NCI-H1436 (cell line): ENCODE measurements at regions not wholly inside any gene's neighbourhood (a gene's known extent, or its start where the extent isn't known, plus 50 kb on each side); places are given as distances from the start of the nearest gene placed in this dataset.
A peak's percentile ranks its signal among the peaks of the same experiment; 100 is the strongest.
"Not testable (repeated sequence)": the region's sequence is repeated elsewhere in the genome, so short reads cannot be mapped to it uniquely, and the experiment has no call there.

Experiments used
- DNase-seq: peaks from one replicate; lab custom pipeline; 2025; lab: John Stamatoyannopoulos, UW

DNA sequence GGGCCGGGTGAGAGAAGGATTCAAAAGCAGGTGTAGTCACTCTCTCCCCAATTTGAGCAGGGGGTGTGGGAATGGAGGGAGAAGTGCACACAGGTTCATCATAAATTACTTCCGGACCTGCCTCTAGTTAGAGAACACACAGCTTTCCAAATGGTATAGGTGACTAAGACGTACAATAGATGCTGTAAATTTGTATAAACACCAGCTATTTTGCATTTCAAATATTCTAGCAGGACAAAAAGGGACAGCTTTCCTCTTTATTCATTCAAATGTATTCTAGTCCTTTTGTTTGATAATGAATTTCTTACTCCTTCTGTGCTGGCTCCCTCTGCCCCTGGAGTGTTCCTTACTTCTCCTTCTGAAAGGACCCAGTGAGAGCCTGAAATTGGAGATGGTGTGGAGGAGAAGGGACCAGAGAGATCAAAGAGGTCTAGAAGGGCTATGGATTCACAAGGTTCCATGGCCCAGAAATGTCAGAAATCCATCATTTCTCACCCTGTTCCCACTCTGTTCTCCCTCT is 53.2 kb upstream of the SH3BP4 start:
- DNase-seq, result no peak

DNA sequence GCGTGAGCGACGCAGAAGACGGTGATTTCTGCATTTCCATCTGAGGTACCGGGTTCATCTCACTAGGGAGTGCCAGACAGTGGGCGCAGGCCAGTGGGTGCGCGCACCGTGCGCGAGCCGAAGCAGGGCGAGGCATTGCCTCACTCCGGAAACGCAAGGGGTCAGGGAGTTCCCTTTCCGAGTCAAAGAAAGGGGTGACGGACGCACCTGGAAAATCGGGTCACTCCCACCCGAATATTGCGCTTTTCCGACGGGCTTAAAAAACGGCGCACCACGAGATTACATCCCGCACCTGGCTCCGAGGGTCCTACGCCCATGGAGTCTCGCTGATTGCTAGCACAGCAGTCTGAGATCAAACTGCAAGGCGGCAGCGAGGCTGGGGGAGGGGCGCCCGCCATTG is 63.4 kb upstream of the SH3BP4 start:
- DNase-seq, result not testable (repeated sequence)

DNA sequence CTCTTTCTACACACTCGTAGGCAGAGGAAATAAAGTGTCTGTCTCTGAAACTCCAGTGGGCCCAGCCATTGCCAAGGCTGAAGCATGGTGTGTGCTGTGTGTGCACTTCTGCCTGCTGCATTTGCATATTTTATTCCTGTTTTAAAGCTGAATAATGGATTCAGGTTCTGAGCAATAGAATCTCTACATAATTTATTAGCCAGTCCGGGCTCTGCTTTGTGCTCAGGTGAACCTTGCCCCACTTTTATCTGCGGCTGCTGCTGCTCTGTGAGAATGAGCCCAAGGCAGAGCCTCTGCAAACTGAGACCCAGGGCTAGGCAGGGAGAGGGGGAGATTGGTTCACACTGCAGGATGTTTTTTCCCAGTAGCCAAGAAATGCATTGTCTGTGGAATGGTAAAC is 64.6 kb upstream of the SH3BP4 start:
- DNase-seq, result no peak

DNA sequence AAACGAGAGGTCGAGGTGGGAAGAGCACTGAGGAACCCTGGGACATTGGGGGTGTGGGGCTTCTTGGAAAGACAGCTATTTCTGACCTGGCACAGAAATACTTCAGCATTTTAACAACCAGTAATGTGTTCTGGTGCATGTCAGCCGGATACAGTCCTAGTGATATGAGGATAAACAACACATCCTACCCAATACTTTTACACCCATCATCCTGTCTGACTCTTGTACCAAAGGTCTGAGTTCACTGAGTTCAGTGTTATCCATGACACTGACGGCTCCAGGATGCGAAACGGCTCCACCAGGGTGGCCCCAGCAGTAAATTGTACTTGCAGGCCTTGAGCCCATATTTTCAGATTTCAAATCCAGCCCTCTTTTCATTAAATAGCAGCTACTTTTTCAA is 65.9 kb upstream of the SH3BP4 start:
- no peak for DNase-seq

DNA sequence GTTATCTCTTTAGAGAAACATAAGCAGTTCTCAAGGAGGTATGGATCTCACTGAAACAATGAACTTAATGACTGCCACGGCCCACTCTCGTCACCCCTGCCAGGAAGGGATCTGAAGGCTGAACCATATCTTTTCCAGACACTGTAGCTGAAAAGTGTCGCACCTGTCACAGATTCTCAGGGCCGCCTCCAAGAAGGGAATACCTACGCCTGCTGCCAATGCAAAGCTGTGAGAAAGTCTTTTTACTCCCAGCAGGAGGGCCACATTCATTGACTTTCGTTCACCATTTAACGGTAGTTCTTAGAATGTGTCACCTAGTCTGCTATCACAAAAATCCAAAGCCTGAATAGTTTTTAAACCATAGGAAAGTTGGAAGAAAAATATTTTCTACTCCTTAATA is 66.7 kb upstream of the SH3BP4 start:
- no peak for DNase-seq

DNA sequence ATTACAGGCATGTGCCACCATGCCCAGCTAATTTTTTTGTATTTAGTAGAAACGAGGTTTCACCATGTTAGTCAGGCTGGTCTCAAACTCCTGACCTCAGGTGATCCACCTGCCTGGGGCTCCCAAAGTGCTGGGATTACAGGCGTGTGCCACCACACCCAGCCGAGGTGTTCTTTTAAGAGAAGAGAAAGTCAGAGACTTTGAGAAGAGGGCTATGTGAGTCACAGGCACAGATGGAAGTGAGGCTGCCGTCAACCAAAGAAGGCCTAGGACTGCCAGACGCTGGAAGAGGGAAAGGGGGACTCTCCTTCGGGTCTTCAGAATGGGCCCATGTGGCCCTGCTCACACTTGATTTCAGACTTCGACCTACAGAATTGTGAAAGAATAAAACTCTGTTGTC is 67.2 kb upstream of the SH3BP4 start:
- no peak for DNase-seq

DNA sequence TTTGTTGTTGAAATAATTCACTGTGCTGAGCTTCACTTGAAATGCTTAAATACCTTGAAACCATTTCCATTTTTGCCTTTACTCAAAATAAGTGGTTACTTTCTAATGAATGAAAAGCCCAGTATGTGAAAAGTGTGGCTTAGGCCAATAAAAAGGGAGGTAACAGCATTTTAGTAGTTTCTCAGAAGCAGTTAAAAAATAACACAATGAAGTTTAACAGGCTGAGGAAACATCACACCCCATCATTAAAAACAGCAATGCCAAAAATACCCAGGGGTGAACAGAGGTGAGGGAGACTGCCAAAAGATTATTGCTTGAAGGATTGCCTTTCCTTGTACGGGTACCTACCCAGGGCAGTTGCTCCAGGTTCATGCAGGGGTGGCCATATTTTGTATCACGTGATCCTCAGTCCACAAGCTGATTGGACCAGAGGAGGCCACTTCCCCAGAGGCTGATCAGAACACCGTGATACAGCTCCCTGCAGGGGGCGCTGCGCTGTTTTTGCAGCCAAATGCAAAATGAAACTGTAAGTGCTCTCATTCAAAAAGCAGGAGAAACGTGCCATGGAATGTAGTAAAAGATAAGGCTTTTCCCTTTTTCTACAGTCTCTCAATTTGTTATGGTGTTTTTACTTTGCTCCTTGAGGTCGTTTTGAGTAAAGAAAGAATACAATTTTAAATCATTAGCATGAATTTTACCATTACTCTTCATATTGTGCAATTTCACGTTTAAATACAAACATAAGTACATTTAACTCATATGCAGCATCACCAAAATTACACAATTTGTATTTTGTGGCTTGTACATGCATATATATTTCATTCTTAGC is 70.2 kb upstream of the SH3BP4 start:
- DNase-seq, result peak; percentile 81

DNA sequence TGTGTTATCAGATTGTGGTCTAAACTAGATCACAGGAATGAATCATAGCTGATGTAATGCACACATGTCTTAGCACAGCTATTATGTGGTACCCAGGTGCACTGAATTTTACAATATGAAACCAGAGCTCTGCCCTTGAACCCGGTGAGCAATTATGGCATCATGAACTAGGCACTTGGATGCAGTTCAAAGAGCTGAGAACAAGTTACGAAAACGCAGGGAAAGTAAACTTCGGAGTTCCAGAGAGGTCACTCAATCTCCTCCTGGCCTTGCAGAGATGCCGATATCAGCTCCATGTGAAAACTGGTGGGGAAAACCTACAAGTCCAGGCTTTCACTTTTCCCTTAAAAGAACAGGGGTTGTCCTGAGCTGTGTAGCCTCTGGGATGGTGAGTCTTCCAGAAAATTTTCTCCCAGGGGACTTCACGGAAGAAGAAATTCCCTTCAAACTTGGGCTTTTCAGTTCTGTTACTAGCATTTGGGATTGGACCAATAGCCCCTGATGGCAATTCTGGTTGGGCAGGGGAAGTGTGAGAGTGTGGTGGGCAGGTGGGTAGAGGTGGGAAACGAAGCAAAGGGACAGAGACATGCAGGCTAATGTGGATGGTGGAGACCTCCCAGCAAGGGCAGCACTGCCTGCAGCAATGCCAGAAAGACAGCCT is 71.1 kb upstream of the SH3BP4 start:
- no peak for DNase-seq

DNA sequence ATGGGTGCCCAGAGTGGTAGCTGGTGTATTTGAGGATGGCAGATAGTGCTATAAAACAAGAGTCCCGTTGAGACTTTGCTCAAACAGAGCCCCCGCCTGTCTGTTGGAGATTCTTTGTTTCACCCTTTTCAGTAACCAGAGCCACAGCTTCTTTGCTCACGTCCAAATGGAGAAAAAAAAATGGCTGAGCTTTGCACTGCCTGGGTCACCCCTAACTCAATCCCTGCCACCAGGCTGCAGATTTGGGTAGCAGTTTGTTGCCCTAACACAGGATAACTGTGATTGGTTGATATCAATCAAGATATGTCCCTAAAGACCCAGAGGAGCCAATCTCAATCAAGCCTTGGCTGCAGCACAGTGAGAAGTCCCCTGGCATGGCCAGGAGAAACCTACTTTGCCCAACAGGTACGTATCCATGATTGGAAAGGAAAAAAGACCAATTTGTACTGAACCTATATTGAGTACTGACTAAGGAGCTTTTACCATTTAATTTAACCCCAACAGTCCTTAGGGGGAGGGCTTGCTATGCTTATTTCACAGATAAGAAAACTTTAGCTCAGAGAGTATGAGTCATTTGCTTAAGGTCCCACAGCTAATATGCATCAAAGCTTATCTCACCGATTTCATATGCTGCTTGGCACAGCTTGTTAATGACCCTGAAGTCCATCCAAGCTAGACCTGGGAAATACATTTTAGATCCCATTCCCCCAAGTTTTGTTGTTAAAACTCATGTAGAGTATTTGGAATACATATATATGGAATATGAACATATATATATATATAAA is 72.0 kb upstream of the SH3BP4 start:
- no peak for DNase-seq

DNA sequence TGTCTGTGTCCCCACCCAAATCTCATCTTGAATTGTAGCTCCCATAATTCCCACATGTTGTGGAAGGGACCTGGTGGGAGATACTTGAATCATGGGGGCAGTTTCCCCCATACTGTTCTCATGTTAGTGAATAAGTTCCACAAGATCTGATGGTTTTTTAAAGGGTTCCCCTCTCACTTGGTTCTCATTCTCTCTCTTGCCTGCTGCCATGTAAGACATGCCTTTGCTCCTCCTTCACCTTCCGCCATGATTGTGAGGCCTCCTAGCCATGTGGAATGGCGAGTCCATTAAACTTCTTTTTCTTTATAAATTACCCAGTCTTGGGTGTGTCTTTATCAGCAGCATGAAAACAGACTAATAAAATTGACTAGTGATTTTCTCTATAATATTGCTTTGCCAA is 75.2 kb upstream of the SH3BP4 start:
- not testable (repeated sequence) for DNase-seq

DNA sequence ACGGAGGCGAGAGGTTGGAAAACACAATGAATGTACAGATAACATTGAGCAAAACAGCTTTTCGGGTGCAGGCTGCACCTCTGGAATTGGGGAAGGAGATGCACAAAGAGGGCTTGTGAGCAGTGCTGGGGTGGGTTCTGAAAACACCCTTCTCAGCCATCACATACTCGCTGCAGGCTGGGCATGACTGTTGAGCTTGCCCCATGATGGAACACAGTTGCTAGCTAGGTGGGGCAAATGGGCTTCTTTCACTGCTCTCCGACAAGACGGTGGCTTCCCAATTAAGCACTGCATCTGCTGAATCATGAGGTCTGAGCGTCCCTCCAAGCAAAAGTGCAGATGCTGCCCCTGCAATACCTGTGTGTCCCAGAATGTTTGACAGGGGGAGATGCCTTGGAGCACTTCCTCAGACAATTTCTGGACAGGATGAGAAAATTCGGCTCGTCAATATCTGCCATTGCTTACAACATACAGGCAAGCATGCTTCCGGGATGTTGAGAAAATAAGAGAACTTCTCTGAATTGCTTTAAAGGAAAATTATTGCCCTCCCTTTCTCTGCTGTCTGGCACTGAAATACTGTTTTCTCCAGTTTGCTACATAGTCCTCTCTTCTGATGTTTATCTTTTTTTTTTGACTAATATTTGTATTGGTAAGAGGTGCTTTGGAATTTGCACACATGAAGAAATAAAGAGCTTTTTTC is 77.3 kb upstream of the SH3BP4 start:
- DNase-seq, result no peak

- no peak for DNase-seq
Observed at GRCh38 chr2:234873828-234874173, 78.0 kb upstream of the SH3BP4 start.

GRCh38 chr2:234873103-234873827 is 78.6 kb upstream of the SH3BP4 start:
- no peak for DNase-seq

GRCh38 chr2:234869969-234870368 is 81.8 kb upstream of the SH3BP4 start:
- DNase-seq, result no peak

DNA sequence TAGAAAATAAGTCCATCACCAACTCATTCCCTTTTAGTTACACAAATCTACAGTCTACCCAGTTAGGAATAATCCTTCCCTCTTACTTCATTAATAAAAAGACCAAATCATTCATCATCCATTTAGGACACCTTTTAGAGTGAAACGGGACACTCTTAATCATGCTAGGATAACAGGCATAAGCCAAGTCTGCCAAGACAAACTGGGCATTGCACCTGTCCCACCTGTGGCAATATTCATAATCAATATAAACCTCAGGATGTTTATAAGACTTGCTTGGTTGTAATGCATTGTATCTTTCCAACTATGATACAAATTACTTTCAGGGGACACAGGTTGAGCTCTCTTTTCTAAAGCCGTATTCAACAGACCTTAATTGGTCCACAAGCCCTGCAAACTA is 82.7 kb upstream of the SH3BP4 start:
- DNase-seq, result no peak

GRCh38 chr2:234867882-234868285 is 83.9 kb upstream of the SH3BP4 start:
- DNase-seq, result no peak

DNA sequence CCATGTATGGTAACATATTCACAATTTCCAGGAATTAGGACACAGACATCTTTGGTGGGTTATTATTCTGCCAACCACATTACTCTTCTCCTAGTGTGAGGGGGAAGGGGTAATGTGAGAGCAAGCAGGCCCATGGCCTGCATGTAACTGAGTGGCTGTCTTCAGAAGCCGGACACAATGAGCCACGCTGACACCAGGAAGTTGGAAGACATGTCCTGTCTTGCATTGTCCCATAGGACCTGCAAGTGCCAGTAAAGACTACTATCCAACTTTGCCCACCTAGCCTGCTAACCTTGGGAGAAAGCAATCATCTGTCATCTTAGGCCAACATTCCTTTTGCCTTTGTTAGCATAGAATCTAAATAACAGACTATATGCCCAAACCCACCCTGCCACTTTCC is 86.2 kb upstream of the SH3BP4 start:
- no peak for DNase-seq

GRCh38 chr2:234865040-234865439 is 86.8 kb upstream of the SH3BP4 start:
- DNase-seq, result no peak

GRCh38 chr2:234864506-234864905 is 87.3 kb upstream of the SH3BP4 start:
- DNase-seq, result no peak

DNA sequence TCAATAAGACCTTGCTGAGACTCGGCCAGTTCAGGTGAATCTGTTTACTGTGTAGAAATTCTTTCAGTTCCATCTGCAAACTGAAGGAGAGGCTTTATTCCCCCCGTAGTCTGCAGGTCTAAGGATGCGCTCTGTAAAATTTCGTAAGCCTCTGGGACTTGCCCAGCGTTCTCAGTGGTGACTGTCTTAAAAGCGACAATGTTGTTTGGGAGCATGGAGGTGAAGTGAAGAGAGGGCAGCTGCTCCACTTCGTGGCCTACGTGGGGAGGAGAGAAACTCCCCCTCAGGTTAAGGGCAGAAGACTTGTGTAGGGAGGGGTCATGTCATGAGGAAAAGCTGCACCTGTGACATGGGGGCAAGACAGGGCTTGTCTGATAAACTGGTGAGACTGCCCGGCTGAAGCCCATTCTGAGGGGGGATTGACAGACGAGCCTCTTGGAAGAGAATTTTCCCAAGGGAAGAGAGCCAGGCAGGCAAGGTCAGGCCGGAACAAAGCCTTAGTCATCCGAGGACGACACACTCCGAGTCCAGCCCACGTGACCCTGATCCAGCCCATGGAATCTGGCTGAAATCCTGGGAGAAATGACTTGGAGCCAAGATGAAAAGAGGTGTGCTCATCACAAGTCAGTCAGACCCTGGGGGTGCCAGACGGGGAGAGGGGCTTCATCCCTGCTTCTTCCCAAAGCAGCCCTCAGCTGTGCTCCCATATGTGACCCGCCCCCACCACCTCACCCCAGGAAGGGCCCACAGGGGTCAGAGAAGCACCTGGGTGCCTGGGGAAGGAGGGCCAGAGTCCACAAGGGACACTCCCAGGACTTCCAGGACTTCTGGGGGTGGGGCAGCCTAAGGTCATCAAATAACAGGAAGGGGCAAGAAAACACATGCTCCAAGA is 88.5 kb upstream of the SH3BP4 start:
- DNase-seq, result no peak
